Trophoblast cell (in vitro differentiated cells and primary cell): ENCODE measurements at regions not wholly inside any gene's neighbourhood (a gene's known extent, or its start where the extent isn't known, plus 50 kb on each side); places are given as distances from the start of the nearest gene placed in this dataset.

Source experiments
- DNase-seq, 2 donors: peaks; one replicate each; pipeline ENCODE4 v3.0.0-alpha.2; 2016
- H2AFZ ChIP-seq: 2 replicates; pipeline ENCODE4 v1.6.1; 2013; ENCODE audit warnings: low read length, moderate library complexity, mild to moderate bottlenecking; ENCODE audit not compliant: insufficient read depth, poor library complexity
- H2AK5ac ChIP-seq: 2 replicates; pipeline ENCODE4 v1.6.1; 2013; ENCODE audit warnings: mild to moderate bottlenecking, low read length
- H2BK120ac ChIP-seq: 2 replicates; pipeline ENCODE4 v1.6.1; 2013; ENCODE audit warnings: low read length, mild to moderate bottlenecking, moderate library complexity; ENCODE audit not compliant: insufficient read depth, poor library complexity
- H2BK12ac ChIP-seq: 2 replicates; pipeline ENCODE4 v1.6.1; 2013; ENCODE audit warnings: mild to moderate bottlenecking, low read length, moderate library complexity
- H2BK5ac ChIP-seq: 2 replicates; pipeline ENCODE4 v1.6.1; 2013; ENCODE audit warnings: low read length, low read depth, moderate library complexity, mild to moderate bottlenecking; ENCODE audit not compliant: poor library complexity
- H3K14ac ChIP-seq: 2 replicates; pipeline ENCODE4 v1.6.1; 2013; ENCODE audit warnings: mild to moderate bottlenecking, low read length
- H3K18ac ChIP-seq: 2 replicates; pipeline ENCODE4 v1.6.1; 2013; ENCODE audit warnings: mild to moderate bottlenecking, low read length
- H3K23ac ChIP-seq: 2 replicates; pipeline ENCODE4 v1.6.1; 2013; ENCODE audit warnings: low read length
- H3K27ac ChIP-seq: 2 replicates; pipeline ENCODE4 v1.5.1; 2013; ENCODE audit warnings: low read depth, mild to moderate bottlenecking, inconsistent platforms, low read length, moderate library complexity
- H3K27me3 ChIP-seq: 2 replicates; pipeline ENCODE4 v1.6.1; 2013; ENCODE audit warnings: inconsistent platforms, mild to moderate bottlenecking, low read length, moderate library complexity; ENCODE audit not compliant: insufficient read depth
- H3K36me3 ChIP-seq, 2 experiments: 1 replicate in 1 of 2; 2 replicates in 1 of 2; pipeline ENCODE4 v1.6.1; 2013; ENCODE audit warnings: low read length in 2 of 2, mild to moderate bottlenecking in 2 of 2, moderate library complexity in 1 of 2; ENCODE audit not compliant: insufficient read depth in 2 of 2, control insufficient read depth in 1 of 2
- H3K4ac ChIP-seq: 2 replicates; pipeline ENCODE4 v1.6.1; 2013; ENCODE audit warnings: low read depth, mild to moderate bottlenecking, low read length, moderate library complexity
- H3K4me1 ChIP-seq, 2 experiments: 1 replicate in 1 of 2; 2 replicates in 1 of 2; pipeline ENCODE4 v1.6.1; 2013; ENCODE audit warnings: low read length in 2 of 2, mild to moderate bottlenecking in 2 of 2, moderate library complexity in 1 of 2; ENCODE audit not compliant: insufficient read depth in 2 of 2, control insufficient read depth in 1 of 2
- H3K4me2 ChIP-seq: 2 replicates; pipeline ENCODE4 v1.6.1; 2013; ENCODE audit warnings: inconsistent platforms, mild to moderate bottlenecking, low read length, moderate library complexity
- H3K4me3 ChIP-seq: 2 replicates; pipeline ENCODE4 v1.5.1; 2013; ENCODE audit warnings: mild to moderate bottlenecking, low read depth, low read length, inconsistent platforms
- H3K79me1 ChIP-seq: one replicate; pipeline ENCODE4 v1.6.1; 2013; ENCODE audit warnings: low read length
- H3K79me2 ChIP-seq: 2 replicates; pipeline ENCODE4 v1.6.1; 2013; ENCODE audit warnings: low read length, mild to moderate bottlenecking; ENCODE audit not compliant: control insufficient read depth, insufficient read depth, poor library complexity
- H3K9ac ChIP-seq: 2 replicates; pipeline ENCODE4 v1.6.1; 2013; ENCODE audit warnings: mild to moderate bottlenecking, low read length
- H3K9me3 ChIP-seq: 2 replicates; pipeline ENCODE4 v1.6.1; 2013; ENCODE audit warnings: low read depth, mild to moderate bottlenecking, control low read depth, inconsistent platforms, low read length; ENCODE audit not compliant: insufficient read depth
- H4K12ac ChIP-seq: 2 replicates; pipeline ENCODE4 v1.6.1; 2013; ENCODE audit warnings: low read depth, mild to moderate bottlenecking, low read length, moderate library complexity
- H4K8ac ChIP-seq: 2 replicates; pipeline ENCODE4 v1.6.1; 2013; ENCODE audit warnings: low read depth, mild to moderate bottlenecking, low read length, moderate library complexity
- H4K91ac ChIP-seq: one replicate; pipeline ENCODE4 v1.6.1; 2013; ENCODE audit warnings: low read depth, mild to moderate bottlenecking, low read length, moderate library complexity
- whole genome bisulfite sequencing: extraction: QIAGEN DNeasy Blood & Tissue Kit; methylation state at CpG from one replicate; pipeline ENCODE4 v1.1.7; 2013; ENCODE audit warnings: missing lambda C conversion rate; ENCODE audit not compliant: insufficient read length, insufficient coverage; ENCODE audit errors: extremely low coverage; 5-methylcytosine and 5-hydroxymethylcytosine counted together

DNA sequence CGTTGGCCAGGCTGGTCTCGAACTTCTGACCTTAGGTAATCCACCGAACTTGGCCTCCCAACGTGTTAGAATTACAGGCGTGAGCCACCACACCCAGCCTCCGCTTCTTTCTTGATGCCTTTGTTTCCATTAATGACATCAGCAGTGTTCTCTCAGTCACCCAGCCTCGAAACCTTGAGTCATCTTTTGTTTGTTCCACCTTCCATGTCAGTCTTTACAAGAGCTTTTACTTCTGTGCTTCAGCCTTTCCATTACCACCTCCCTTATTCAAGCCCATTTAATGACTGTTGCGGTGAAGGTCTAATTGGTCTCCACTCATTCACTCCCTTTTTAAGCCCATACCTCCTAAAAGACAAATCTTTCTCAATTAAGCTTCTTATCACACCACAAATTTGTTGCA, 146.6 kb upstream of the ADGRL2 start:
- no peak overlapping the region for H4K91ac ChIP-seq
- H2BK120ac ChIP-seq: peak overlapping the region; percentile 13
- no CpG with 5 or more reads among the region's 8 CpGs for WGBS
- no peak overlapping the region for H3K18ac ChIP-seq
- H3K36me3 ChIP-seq: no peaks in the 10 kb centered on the region
- no peak overlapping the region for H2AK5ac ChIP-seq
- DNase-seq: no peak
- no peak overlapping the region for H3K4me3 ChIP-seq
- no peak overlapping the region for H3K23ac ChIP-seq
- no peak overlapping the region for H2BK12ac ChIP-seq
- H3K14ac ChIP-seq: no peak overlapping the region
- no peaks in the 10 kb centered on the region for H3K79me2 ChIP-seq
- H4K12ac ChIP-seq: no peak overlapping the region
- no peak overlapping the region for H2BK5ac ChIP-seq
- no peak overlapping the region for H3K4me2 ChIP-seq
- H3K27me3 ChIP-seq: no peaks in the 10 kb centered on the region
- no peaks in the 10 kb centered on the region for H3K79me1 ChIP-seq
- no peak overlapping the region for H2AFZ ChIP-seq
- no peak overlapping the region for H3K9ac ChIP-seq
- H4K8ac ChIP-seq: no peak overlapping the region
- H3K9me3 ChIP-seq: no peaks in the 10 kb centered on the region
- H3K27ac ChIP-seq: no peak overlapping the region
- no peak overlapping the region for H3K4ac ChIP-seq
- H3K4me1 ChIP-seq: no peaks in the 10 kb centered on the region

DNA sequence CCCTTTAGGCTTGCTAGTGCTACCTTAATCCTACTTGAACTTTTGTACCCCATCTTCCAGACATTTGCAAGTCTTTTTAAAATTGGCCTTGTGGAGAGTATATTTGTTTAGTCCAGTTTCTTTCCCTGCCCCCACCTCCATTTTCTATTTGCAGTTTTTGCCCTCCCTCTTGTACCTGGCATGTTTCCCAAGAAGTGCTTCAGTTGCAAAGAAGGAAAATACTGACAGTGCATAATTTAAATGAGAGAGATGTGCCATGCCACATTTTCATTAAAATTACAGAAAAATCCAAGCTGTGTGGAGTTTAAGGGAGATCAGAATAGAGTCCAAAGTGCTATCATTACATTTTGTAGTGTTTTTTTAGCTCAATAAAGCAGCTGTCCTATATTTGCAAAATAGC, 150.0 kb upstream of the ADGRL2 start:
- no peak overlapping the region for H2AK5ac ChIP-seq
- no peak overlapping the region for H2BK5ac ChIP-seq
- no peak overlapping the region for H4K91ac ChIP-seq
- no peak overlapping the region for H3K27ac ChIP-seq
- DNase-seq: no peak
- no peak overlapping the region for H2AFZ ChIP-seq
- H3K36me3 ChIP-seq: no peaks in the 10 kb centered on the region
- H3K4me1 ChIP-seq: no peaks in the 10 kb centered on the region
- no peak overlapping the region for H4K12ac ChIP-seq
- no peak overlapping the region for H3K18ac ChIP-seq
- no peak overlapping the region for H3K4me3 ChIP-seq
- H3K9me3 ChIP-seq: no peaks in the 10 kb centered on the region
- H3K79me2 ChIP-seq: no peaks in the 10 kb centered on the region
- H2BK120ac ChIP-seq: no peak overlapping the region
- no peak overlapping the region for H3K14ac ChIP-seq
- no peak overlapping the region for H3K9ac ChIP-seq
- no peaks in the 10 kb centered on the region for H3K27me3 ChIP-seq
- no peak overlapping the region for H3K23ac ChIP-seq
- no peak overlapping the region for H3K4ac ChIP-seq
- no peak overlapping the region for H4K8ac ChIP-seq
- H3K79me1 ChIP-seq: no peaks in the 10 kb centered on the region
- no peak overlapping the region for H2BK12ac ChIP-seq
- no peak overlapping the region for H3K4me2 ChIP-seq

DNA sequence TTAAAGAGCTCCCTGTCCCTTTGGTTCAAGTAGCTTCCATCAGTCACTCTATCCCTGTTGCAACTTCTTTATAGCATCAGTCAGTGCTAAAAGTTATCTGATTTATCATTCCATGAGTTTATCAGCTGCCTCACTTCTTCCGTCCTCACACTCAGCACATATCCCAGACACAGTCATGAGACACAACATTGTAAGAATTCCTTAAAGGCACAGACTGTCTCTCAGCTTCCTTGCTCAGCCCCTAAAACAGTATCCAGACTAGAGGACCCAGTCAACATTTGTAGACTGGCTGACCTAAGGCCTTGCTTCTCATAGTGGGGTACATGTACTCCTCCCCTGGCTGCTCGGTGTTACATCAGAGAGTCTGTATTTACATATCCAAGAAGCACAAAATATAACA, 164.9 kb upstream of the ADGRL2 start:
- no CpG with 5 or more reads among the region's 2 CpGs for WGBS
- Histone ChIP-seq H3K79me1 (peaks cover 12% of the 10 kb centered on the region), H2BK12ac (peak overlapping the region; percentile 66), H2BK120ac (peak overlapping the region; percentile 40), H3K27ac (peak overlapping the region; percentile 71), H3K79me2 (no peaks in the 10 kb centered on the region), H4K12ac (no peak overlapping the region), H4K91ac (peak overlapping the region; percentile 60), H2AK5ac (no peak overlapping the region), H3K4me1 (peaks cover 10 to 12% of the 10 kb centered on the region in 2 experiments), H3K27me3 (no peaks in the 10 kb centered on the region), H2BK5ac (peak overlapping the region; percentile 71), H3K4ac (no peak overlapping the region), H2AFZ (no peak overlapping the region), H4K8ac (no peak overlapping the region), H3K9me3 (no peaks in the 10 kb centered on the region), H3K14ac (no peak overlapping the region), H3K4me3 (no peak overlapping the region), H3K23ac (no peak overlapping the region), H3K18ac (peak overlapping the region; percentile 30), H3K36me3 (no peaks in the 10 kb centered on the region), H3K4me2 (no peak overlapping the region), H3K9ac (no peak overlapping the region)
- DNase-seq: peak; percentile 27 to 68

DNA sequence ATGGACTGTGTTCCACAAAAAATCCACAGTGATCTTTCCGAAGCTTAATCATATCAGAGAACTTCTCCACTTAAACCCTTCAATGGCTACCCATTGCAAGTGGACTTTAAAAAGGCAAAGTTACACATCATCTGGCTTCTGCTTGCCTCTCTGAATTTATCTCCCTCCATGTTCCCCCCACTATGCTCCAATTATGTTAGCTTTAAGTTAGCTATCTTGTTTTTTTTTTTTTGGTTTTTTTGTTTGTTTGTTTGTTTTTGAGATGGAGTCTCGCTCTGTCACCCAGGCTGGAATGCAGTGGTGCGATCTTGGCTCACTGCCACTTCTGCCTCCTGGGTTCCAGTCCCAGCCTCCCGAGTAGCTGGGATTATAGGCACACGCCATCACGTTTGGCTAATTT, 166.4 kb upstream of the ADGRL2 start:
- no peak overlapping the region for H3K4me2 ChIP-seq
- H2BK5ac ChIP-seq: no peak overlapping the region
- no peak overlapping the region for H3K4ac ChIP-seq
- H3K79me1 ChIP-seq: peaks cover 12% of the 10 kb centered on the region
- no peaks in the 10 kb centered on the region for H3K9me3 ChIP-seq
- no peak for DNase-seq
- H3K23ac ChIP-seq: no peak overlapping the region
- no peak overlapping the region for H2BK12ac ChIP-seq
- no peak overlapping the region for H2AFZ ChIP-seq
- WGBS: no CpG with 5 or more reads among the region's 6 CpGs
- no peaks in the 10 kb centered on the region for H3K27me3 ChIP-seq
- no peak overlapping the region for H4K8ac ChIP-seq
- no peak overlapping the region for H2BK120ac ChIP-seq
- H3K36me3 ChIP-seq: no peaks in the 10 kb centered on the region
- H3K18ac ChIP-seq: no peak overlapping the region
- no peak overlapping the region for H3K27ac ChIP-seq
- H3K4me1 ChIP-seq: peaks cover 10 to 12% of the 10 kb centered on the region in 2 experiments
- no peak overlapping the region for H2AK5ac ChIP-seq
- H3K9ac ChIP-seq: no peak overlapping the region
- no peaks in the 10 kb centered on the region for H3K79me2 ChIP-seq
- no peak overlapping the region for H3K14ac ChIP-seq
- H4K91ac ChIP-seq: no peak overlapping the region
- H4K12ac ChIP-seq: no peak overlapping the region
- H3K4me3 ChIP-seq: no peak overlapping the region
